ENCODE measurements at regions not wholly inside any gene's neighbourhood (a gene's known extent, or its start where the extent isn't known, plus 50 kb on each side); places are given as distances from the start of the nearest gene placed in this dataset.

DNA sequence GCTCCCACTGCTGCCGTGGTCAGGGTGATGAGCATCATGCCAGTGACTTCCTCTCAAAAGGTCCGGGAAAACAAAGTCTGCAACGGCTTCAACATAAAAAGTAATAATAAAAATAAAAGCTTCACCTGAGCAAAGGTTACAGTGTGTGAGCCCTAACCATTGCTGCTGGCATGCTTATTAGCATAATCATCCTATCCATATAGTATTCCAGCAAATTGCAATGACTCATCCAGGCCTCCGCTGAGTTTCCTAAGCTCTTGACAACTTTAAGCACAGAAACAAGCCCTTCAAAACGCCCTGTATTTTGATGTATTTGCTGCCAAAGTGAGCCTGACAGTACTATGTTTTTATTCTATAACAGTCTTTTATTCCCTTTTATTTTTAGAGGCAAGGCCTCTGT, 100.5 kb downstream of the AASDH start:
- no peak overlapping the region for H3K27ac Mint-ChIP-seq
- CTCF ChIA-PET = no interaction called here
- no peaks in the 10 kb centered on the region for H3K36me3 Mint-ChIP-seq
- H3K27me3 Mint-ChIP-seq = peaks cover 12% of the 10 kb centered on the region
- H3K9me3 Mint-ChIP-seq = no peaks in the 10 kb centered on the region
- H3K4me1 Mint-ChIP-seq = peaks cover 16% of the 10 kb centered on the region
- DNase-seq = no peak
- no peak overlapping the region for H3K4me3 Mint-ChIP-seq

DNA sequence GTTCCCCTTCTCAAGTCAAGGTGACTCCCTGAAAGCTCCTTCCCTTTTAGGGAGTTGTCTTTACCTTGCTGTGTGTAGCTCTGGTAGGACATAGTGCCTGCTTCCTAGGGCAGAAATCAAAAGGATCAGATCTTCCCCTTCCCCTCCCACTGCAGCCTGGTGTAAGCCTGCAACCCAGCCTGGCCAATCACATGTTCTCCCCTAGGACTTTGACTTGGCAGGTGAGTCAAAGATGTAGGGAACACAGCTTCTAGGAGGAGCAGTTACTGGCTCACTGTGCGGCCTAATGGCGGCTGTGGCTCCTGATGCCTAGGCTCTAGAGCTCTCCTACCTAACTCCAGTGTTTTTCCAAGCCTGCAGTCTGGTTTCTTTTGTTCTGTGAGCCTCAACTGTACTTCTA, 103.9 kb downstream of the AASDH start:
- Mint-ChIP-seq H3K36me3 (no peaks in the 10 kb centered on the region), H3K27ac (no peak overlapping the region), H3K27me3 (peaks cover 7% of the 10 kb centered on the region), H3K4me3 (no peak overlapping the region), H3K9me3 (no peaks in the 10 kb centered on the region), H3K4me1 (no peaks in the 10 kb centered on the region)
- no peak for DNase-seq
- CTCF ChIA-PET = no interaction called here

- Mint-ChIP-seq H3K27ac (no peak overlapping the region), H3K36me3 (no peaks in the 10 kb centered on the region), H3K9me3 (no peaks in the 10 kb centered on the region), H3K4me1 (no peaks in the 10 kb centered on the region), H3K4me3 (no peak overlapping the region), H3K27me3 (peaks cover 7% of the 10 kb centered on the region)
- DNase-seq = no peak
- CTCF ChIA-PET = no interaction called here
Measured at GRCh38 chr4:56282004-56282403, 105.3 kb downstream of the AASDH start.

GRCh38 chr4:56276547-56276946, 110.7 kb downstream of the AASDH start:
- Mint-ChIP-seq H3K9me3 (no peaks in the 10 kb centered on the region), H3K4me3 (no peak overlapping the region), H3K36me3 (no peaks in the 10 kb centered on the region), H3K4me1 (no peaks in the 10 kb centered on the region), H3K27me3 (peaks cover 22% of the 10 kb centered on the region), H3K27ac (no peak overlapping the region)
- CTCF ChIA-PET = no interaction called here
- DNase-seq = no peak

GRCh38 chr4:56273391-56273790, 113.9 kb downstream of the AASDH start:
- no peak for DNase-seq
- H3K4me1 Mint-ChIP-seq = no peaks in the 10 kb centered on the region
- H3K9me3 Mint-ChIP-seq = no peaks in the 10 kb centered on the region
- H3K4me3 Mint-ChIP-seq = no peak overlapping the region
- CTCF ChIA-PET = no interaction called here
- H3K27me3 Mint-ChIP-seq = peaks cover 22% of the 10 kb centered on the region
- no peaks in the 10 kb centered on the region for H3K36me3 Mint-ChIP-seq
- H3K27ac Mint-ChIP-seq = no peak overlapping the region

GRCh38 chr4:56272927-56273326, 114.4 kb downstream of the AASDH start:
- Mint-ChIP-seq H3K9me3 (no peaks in the 10 kb centered on the region), H3K36me3 (no peaks in the 10 kb centered on the region), H3K4me3 (no peak overlapping the region), H3K4me1 (no peaks in the 10 kb centered on the region), H3K27me3 (peaks cover 22% of the 10 kb centered on the region), H3K27ac (no peak overlapping the region)
- no peak for DNase-seq
- CTCF ChIA-PET = no interaction called here

GRCh38 chr4:56272003-56272402, 115.3 kb downstream of the AASDH start:
- peaks cover 22% of the 10 kb centered on the region for H3K27me3 Mint-ChIP-seq
- CTCF ChIA-PET = no interaction called here
- no peaks in the 10 kb centered on the region for H3K4me1 Mint-ChIP-seq
- no peak for DNase-seq
- no peaks in the 10 kb centered on the region for H3K9me3 Mint-ChIP-seq
- H3K27ac Mint-ChIP-seq = no peak overlapping the region
- no peak overlapping the region for H3K4me3 Mint-ChIP-seq
- no peaks in the 10 kb centered on the region for H3K36me3 Mint-ChIP-seq

DNA sequence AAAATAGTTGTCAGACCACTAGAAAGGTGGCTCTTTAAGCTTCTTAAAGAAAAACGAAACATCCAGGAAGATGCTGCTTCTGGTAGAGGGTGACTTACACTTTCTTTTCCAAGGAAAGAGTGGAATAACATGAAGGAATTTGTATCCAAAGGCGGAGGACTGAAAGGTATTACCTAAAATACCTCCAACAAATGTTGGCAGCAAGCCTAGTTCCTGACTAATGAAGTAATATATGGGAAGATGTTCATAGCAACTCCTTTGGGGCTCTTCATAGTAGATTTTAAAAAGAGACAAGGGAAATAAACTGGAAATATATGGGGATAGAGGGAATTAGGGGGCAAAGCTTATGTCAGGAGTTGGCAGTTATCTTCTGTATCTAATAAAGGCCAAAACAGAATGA, 116.2 kb downstream of the AASDH start:
- CTCF ChIA-PET = no interaction called here
- Mint-ChIP-seq H3K27ac (no peak overlapping the region), H3K9me3 (no peaks in the 10 kb centered on the region), H3K4me1 (no peaks in the 10 kb centered on the region), H3K4me3 (no peak overlapping the region), H3K36me3 (no peaks in the 10 kb centered on the region), H3K27me3 (peaks cover 17% of the 10 kb centered on the region)
- DNase-seq = no peak

DNA sequence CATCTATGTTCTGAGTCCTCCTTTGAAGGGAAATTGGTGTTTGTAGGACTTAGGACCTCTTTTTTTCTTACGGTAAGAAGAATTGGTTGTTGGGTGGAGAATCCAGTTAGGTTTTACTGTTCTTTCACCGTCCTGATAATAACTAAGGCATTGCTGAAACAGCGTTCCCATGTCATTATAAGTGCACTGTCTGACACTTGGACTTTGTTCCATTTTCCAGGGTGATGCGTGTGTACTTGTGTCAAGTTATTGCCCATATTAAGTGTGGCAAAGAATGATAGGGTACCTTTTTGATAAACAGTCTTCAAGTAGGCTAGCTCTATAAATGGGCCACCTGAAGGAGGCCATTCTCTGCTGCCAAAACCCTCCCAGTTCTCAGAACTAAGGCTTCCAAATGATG, 119.7 kb downstream of the AASDH start:
- Mint-ChIP-seq H3K9me3 (peaks cover 16% of the 10 kb centered on the region), H3K4me3 (no peak overlapping the region), H3K4me1 (no peaks in the 10 kb centered on the region), H3K36me3 (no peaks in the 10 kb centered on the region), H3K27me3 (peaks cover 10% of the 10 kb centered on the region), H3K27ac (no peak overlapping the region)
- no peak for DNase-seq
- CTCF ChIA-PET = no interaction called here

DNA sequence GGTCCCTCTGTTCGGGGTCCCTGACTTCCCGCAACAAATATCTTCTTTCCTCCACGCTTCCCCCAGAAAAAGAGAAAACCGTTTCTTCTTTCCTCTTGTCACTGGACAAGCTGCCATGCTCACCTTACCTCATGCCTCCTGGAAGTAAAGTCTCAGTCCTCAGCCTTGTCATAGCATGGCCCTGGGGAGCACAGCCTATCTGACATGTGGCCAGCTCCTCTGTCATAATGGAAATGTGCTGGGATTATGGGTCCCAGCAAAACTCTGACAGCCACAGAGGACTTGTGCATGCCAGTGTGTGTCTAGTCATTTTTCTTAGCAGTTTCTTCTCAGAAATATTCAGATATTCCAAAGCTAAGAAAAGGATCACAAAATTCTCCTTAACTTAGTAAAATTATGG, 122.4 kb downstream of the AASDH start:
- Mint-ChIP-seq H3K4me3 (no peak overlapping the region), H3K36me3 (no peaks in the 10 kb centered on the region), H3K9me3 (peaks cover 16% of the 10 kb centered on the region), H3K27me3 (peaks cover 18% of the 10 kb centered on the region), H3K27ac (no peak overlapping the region), H3K4me1 (peaks cover 12% of the 10 kb centered on the region)
- CTCF ChIA-PET = no interaction called here
- DNase-seq = no peak

DNA sequence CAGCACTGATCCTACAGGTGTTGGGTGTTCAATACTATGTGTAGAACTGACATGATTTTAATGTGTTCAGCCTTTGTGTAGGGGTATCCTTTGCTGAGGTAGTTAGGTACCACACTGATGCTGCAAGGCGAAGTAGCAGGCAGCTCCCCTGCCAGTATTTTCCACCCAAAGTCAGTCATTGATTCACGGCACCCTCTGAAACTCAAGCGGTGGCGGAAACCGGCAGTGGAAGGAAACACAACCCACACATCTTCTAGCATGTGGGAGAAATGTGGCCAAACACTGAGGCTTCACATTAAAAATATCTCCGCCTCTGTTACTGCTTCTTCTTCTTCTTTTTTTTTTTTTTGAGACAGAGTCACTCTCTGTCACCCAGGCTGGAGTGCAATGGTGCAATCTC, 126.3 kb downstream of the AASDH start:
- CTCF ChIA-PET = no interaction called here
- Mint-ChIP-seq H3K9me3 (peaks cover 16% of the 10 kb centered on the region), H3K27me3 (peaks cover 32% of the 10 kb centered on the region), H3K27ac (peak overlapping the region; percentile 39), H3K4me3 (no peak overlapping the region), H3K4me1 (peaks cover 12% of the 10 kb centered on the region), H3K36me3 (no peaks in the 10 kb centered on the region)
- DNase-seq = peak; percentile 64

GRCh38 chr4:56260320-56260719, 127.0 kb downstream of the AASDH start:
- no peak overlapping the region for H3K4me3 Mint-ChIP-seq
- peaks cover 32% of the 10 kb centered on the region for H3K27me3 Mint-ChIP-seq

GRCh38 chr4:56259655-56260054, 127.6 kb downstream of the AASDH start:
- Mint-ChIP-seq H3K27ac (no peak overlapping the region), H3K4me3 (no peak overlapping the region), H3K9me3 (peaks cover 14% of the 10 kb centered on the region), H3K36me3 (no peaks in the 10 kb centered on the region), H3K4me1 (peaks cover 12% of the 10 kb centered on the region), H3K27me3 (peaks cover 29% of the 10 kb centered on the region)
- DNase-seq = no peak
- CTCF ChIA-PET = no interaction called here

More at GRCh38 chr4:56260320-56260719, 127.0 kb downstream of the AASDH start:
- no peak for DNase-seq
- Mint-ChIP-seq H3K9me3 (peaks cover 16% of the 10 kb centered on the region), H3K36me3 (no peaks in the 10 kb centered on the region), H3K27ac (no peak overlapping the region), H3K4me1 (peaks cover 12% of the 10 kb centered on the region)
- CTCF ChIA-PET = no interaction called here

DNA sequence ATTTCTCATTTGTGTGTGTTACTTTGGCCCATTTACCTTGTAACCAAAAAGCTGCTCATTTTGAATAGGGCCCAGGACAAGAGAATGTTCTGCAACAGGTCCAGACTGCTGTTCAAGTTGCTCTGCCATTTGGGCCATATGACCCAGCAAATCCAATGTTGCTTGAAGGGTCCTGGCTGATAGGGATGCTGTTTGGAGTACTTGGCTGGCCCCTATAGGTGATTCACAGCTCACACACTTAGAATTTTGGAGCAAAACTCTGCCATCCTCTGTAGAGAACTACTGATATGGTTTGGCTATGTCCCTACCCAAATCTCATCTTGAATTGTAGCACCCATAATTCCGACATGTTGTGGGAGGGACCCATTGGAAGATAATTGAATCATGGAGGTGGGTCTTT, 131.5 kb downstream of the AASDH start:
- H3K4me3 Mint-ChIP-seq = no peak overlapping the region
- no peaks in the 10 kb centered on the region for H3K36me3 Mint-ChIP-seq
- no peaks in the 10 kb centered on the region for H3K9me3 Mint-ChIP-seq
- H3K27ac Mint-ChIP-seq = no peak overlapping the region
- DNase-seq = no peak
- H3K27me3 Mint-ChIP-seq = peaks cover 23% of the 10 kb centered on the region
- CTCF ChIA-PET = no interaction called here
- peaks cover 3% of the 10 kb centered on the region for H3K4me1 Mint-ChIP-seq

- no peaks in the 10 kb centered on the region for H3K9me3 Mint-ChIP-seq
- no peak overlapping the region for H3K27ac Mint-ChIP-seq
- H3K4me3 Mint-ChIP-seq = no peak overlapping the region
- DNase-seq = no peak
- CTCF ChIA-PET = no interaction called here
- H3K36me3 Mint-ChIP-seq = no peaks in the 10 kb centered on the region
- H3K27me3 Mint-ChIP-seq = peaks cover 7% of the 10 kb centered on the region
- no peaks in the 10 kb centered on the region for H3K4me1 Mint-ChIP-seq
Measured at GRCh38 chr4:56253666-56254305, 133.5 kb downstream of the AASDH start.

DNA sequence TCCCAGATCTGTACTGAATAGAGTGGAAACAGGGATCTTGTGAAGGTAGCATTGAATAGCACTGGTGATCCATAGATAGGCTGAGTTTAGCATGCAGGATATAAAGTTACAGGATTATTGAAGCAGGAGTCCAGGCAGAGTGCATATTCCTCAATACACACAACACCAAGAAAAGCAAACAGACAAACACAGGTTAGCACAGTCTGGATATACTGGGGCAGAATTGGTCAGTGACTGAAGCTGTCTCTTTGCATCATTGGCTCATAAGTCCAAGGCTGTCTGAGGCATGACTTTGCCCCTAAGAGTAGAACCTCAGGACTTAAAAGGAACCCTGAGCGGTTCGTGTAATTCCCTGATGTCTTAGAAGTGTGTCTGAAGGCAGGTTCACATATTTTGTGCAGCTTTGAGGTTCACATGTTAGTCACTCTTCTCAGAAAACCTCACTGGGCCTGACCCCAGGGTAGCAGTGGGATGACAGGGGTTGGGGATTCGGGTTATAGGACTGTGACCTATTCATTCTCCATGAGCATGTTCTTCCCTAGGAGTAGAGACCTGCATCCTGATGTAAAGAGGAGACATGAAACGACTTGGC, 134.6 kb downstream of the AASDH start:
- CTCF ChIA-PET = no interaction called here
- Mint-ChIP-seq H3K4me3 (no peak overlapping the region), H3K27me3 (peaks cover 3% of the 10 kb centered on the region), H3K4me1 (no peaks in the 10 kb centered on the region), H3K27ac (no peak overlapping the region), H3K9me3 (no peaks in the 10 kb centered on the region), H3K36me3 (no peaks in the 10 kb centered on the region)
- DNase-seq = no peak

Measured in activated naive CD4-positive, alpha-beta T cell treated with anti-CD3 and anti-CD28 coated beads, Interleukin-2, amount 10 ng/mL, durations not matched to agents 7 days and 5 days (primary cell).